Caco-2 (cell line): ENCODE measurements at regions not wholly inside any gene's neighbourhood (a gene's known extent, or its start where the extent isn't known, plus 50 kb on each side); places are given as distances from the start of the nearest gene placed in this dataset.

Source experiments
- BruUV-seq: library from RNA; stranded (reverse); fragments of 400-500 nt; replicated peaks from 2 replicates; lab custom pipeline; 2021; lab: Mats Ljungman, UMichigan
- CTCF ChIA-PET: fragments of 300-600 bp; sonication (Branson Sonifier 250); formaldehyde crosslinking; loops from one replicate; lab custom pipeline; 2022; ENCODE audit warnings: antibody characterized with exemption; lab: Charles Lee
- POLR2A ChIA-PET: fragments of 300-600 bp; sonication (Branson Sonifier 250); formaldehyde crosslinking; loops from one replicate; lab custom pipeline; 2022; ENCODE audit warnings: antibody characterized with exemption; lab: Charles Lee
- DNase-seq, 2 experiments: peaks; one replicate each; pipeline versions ENCODE4 v3.0.0 to v3.0.0-alpha.2; 2020 to 2022
- H3K27me3 ChIP-seq: replicated peaks from 2 replicates; pipeline ENCODE4 v1.6.0; 2011; ENCODE audit warnings: low read length; ENCODE audit not compliant: control insufficient read depth, insufficient read depth
- H3K36me3 ChIP-seq: 2 replicates; pipeline ENCODE4 v1.5.1; 2011; ENCODE audit warnings: low read length; ENCODE audit not compliant: control insufficient read depth, insufficient read depth
- H3K4me1 ChIP-seq: fragments of 250-450 bp; sonication (Bioruptor Pico); 2 replicates; pipeline ENCODE4 v1.5.1; 2020; ENCODE audit warnings: mild to moderate bottlenecking
- H3K4me3 ChIP-seq: 2 replicates; pipeline ENCODE4 v1.5.1; 2011; ENCODE audit warnings: low read depth, mild to moderate bottlenecking, control low read depth, low read length
- H3K9me3 ChIP-seq: fragments of 250-450 bp; sonication (Bioruptor Pico); 2 replicates; pipeline ENCODE4 v1.5.1; 2020; ENCODE audit warnings: mild to moderate bottlenecking, moderate library complexity
- H3K27ac Mint-ChIP-seq: one replicate; pipeline ENCODE4 v1.8.0; 2022; ENCODE audit warnings: mixed read lengths; ENCODE audit not compliant: unreplicated experiment
- H3K27me3 Mint-ChIP-seq: one replicate; pipeline ENCODE4 v1.8.0; 2022; ENCODE audit warnings: mixed read lengths; ENCODE audit not compliant: insufficient read depth, unreplicated experiment
- H3K36me3 Mint-ChIP-seq: one replicate; pipeline ENCODE4 v1.8.0; 2022; ENCODE audit warnings: mild to moderate bottlenecking, mixed read lengths; ENCODE audit not compliant: insufficient read depth, unreplicated experiment
- H3K4me1 Mint-ChIP-seq: one replicate; pipeline ENCODE4 v1.8.0; 2022; ENCODE audit warnings: low read depth, mixed read lengths; ENCODE audit not compliant: unreplicated experiment
- H3K4me3 Mint-ChIP-seq: one replicate; pipeline ENCODE4 v1.8.0; 2022; ENCODE audit warnings: mild to moderate bottlenecking, moderate library complexity, mixed read lengths; ENCODE audit not compliant: unreplicated experiment
- H3K9me3 Mint-ChIP-seq: one replicate; pipeline ENCODE4 v1.8.0; 2022; ENCODE audit warnings: mixed read lengths; ENCODE audit not compliant: unreplicated experiment
- CTCF ChIP-seq, 2 experiments: fragments of 200-600 bp in 1 of 2; IDR thresholded peaks; 1 replicate in 1 of 2; 2 replicates in 1 of 2; pipeline versions ENCODE4 v1.5.1 to v1.8.0; 2011 to 2022; ENCODE audit warnings: antibody characterized with exemption in 1 of 2, control low read depth in 1 of 2, inconsistent platforms in 1 of 2, low read depth in 1 of 2, low read length in 1 of 2, mild to moderate bottlenecking in 1 of 2, moderate library complexity in 1 of 2; ENCODE audit not compliant: insufficient read depth in 1 of 2, severe bottlenecking in 1 of 2, unreplicated experiment in 1 of 2
- intact Hi-C: fragments of 100-400 bp; cut with micrococcal nuclease; formaldehyde crosslinking; loops from one replicate; pipeline ENCODE4 v1.10.0; 2022; ENCODE audit not compliant: unreplicated experiment

DNA sequence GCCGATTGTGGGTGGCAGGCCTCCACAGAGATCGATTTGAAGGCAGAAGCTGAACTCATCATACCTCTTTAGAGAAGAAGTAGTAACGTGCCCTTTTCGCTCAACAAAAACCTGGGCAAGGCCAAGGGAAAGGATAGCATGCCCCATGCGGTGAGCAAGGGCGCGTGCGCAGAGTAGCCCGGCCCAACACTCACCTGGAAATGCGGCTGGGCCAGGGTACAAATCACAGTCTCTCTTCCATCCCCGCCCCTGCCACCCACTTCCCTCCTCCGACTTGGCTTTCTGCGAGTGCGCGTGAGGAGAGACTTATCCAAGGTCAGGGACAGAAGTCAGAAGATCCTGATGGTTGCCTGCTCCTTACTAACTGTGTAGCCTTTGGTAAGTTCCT, 160.7 kb upstream of the C1orf21 start:
- Histone ChIP-seq H3K4me3 (no peak overlapping the region), H3K4me1 (no peaks in the 10 kb centered on the region), H3K9me3 (no peaks in the 10 kb centered on the region), H3K36me3 (no peaks in the 10 kb centered on the region), H3K27me3 (no peaks in the 10 kb centered on the region)
- ChIA-PET POLR2A (no interaction called here), CTCF (no interaction called here)
- no peak for DNase-seq
- no peak overlapping the region for H3K27ac Mint-ChIP-seq
- BruUV-seq: no TSS peak
- H3K27me3 Mint-ChIP-seq: peaks cover 10% of the 10 kb centered on the region
- no peaks in the 10 kb centered on the region for H3K36me3 Mint-ChIP-seq
- H3K9me3 Mint-ChIP-seq: no peaks in the 10 kb centered on the region
- H3K4me1 Mint-ChIP-seq: no peaks in the 10 kb centered on the region
- H3K4me3 Mint-ChIP-seq: no peak overlapping the region
- no peak for TF ChIP-seq CTCF (IDR thresholded peaks at IDR 0.05; ENCODE audit: insufficient read depth in 1 of 2, low read depth in 1 of 2, low read length in 1 of 2, severe bottlenecking in 1 of 2, unreplicated experiment in 1 of 2)
- intact Hi-C loops: no loop called here

GRCh38 chr1:184228558-184228957, 158.3 kb upstream of the C1orf21 start:
- POLR2A ChIA-PET: no interaction called here
- intact Hi-C loops: no loop called here

GRCh38 chr1:184237588-184237987, 149.2 kb upstream of the C1orf21 start:
- BruUV-seq: no TSS peak
- intact Hi-C loops: no loop called here
- Mint-ChIP-seq H3K4me3 (no peak overlapping the region), H3K27me3 (peaks cover 13% of the 10 kb centered on the region), H3K4me1 (peaks cover under 1% of the 10 kb centered on the region), H3K27ac (no peak overlapping the region), H3K9me3 (peaks cover 23% of the 10 kb centered on the region), H3K36me3 (no peaks in the 10 kb centered on the region)
- DNase-seq: no peak
- CTCF ChIA-PET: no interaction called here
- Histone ChIP-seq H3K27me3 (no peaks in the 10 kb centered on the region), H3K4me3 (no peak overlapping the region), H3K9me3 (no peaks in the 10 kb centered on the region), H3K4me1 (no peaks in the 10 kb centered on the region), H3K36me3 (no peaks in the 10 kb centered on the region)
- POLR2A ChIA-PET: no interaction called here
- TF ChIP-seq CTCF (IDR thresholded peaks at IDR 0.05; ENCODE audit: insufficient read depth in 1 of 2, low read depth in 1 of 2, low read length in 1 of 2, severe bottlenecking in 1 of 2, unreplicated experiment in 1 of 2): no peak

More at GRCh38 chr1:184228558-184228957, 158.3 kb upstream of the C1orf21 start:
- BruUV-seq: no TSS peak
- no peaks in the 10 kb centered on the region for H3K9me3 ChIP-seq
- Mint-ChIP-seq H3K4me1 (no peaks in the 10 kb centered on the region), H3K36me3 (no peaks in the 10 kb centered on the region), H3K27ac (no peak overlapping the region), H3K27me3 (peaks cover 13% of the 10 kb centered on the region), H3K9me3 (peaks cover 2% of the 10 kb centered on the region), H3K4me3 (no peak overlapping the region)
- DNase-seq: no peak
- no peaks in the 10 kb centered on the region for H3K27me3 ChIP-seq
- no peaks in the 10 kb centered on the region for H3K36me3 ChIP-seq
- no peak overlapping the region for H3K4me3 ChIP-seq
- no peaks in the 10 kb centered on the region for H3K4me1 ChIP-seq
- CTCF ChIA-PET: no interaction called here
- no peak for TF ChIP-seq CTCF (IDR thresholded peaks at IDR 0.05; ENCODE audit: insufficient read depth in 1 of 2, low read depth in 1 of 2, low read length in 1 of 2, severe bottlenecking in 1 of 2, unreplicated experiment in 1 of 2)
